ENCODE measurements at regions not wholly inside any gene's neighbourhood (a gene's known extent, or its start where the extent isn't known, plus 50 kb on each side); places are given as distances from the start of the nearest gene placed in this dataset.
A peak's percentile ranks its signal among the peaks of the same experiment; 100 is the strongest.

DNA sequence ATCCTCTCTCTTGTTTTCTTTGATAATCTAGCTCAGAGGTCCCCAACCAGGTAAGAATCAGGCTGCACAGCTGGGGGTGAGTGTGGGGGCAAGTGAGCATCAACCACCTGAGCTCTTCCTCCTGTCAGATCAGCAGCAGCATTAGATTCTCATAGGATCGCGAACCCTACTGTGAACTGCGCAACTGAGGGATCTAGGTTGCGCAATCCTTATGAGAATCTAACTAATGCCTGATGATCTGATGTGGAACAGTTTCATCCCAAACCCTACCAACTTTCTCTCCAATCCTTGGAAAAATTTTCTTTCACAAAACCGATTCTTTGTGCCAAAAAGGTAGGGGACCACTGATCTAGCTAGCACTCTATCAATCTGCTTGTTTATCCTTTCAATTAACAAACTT, 678.3 kb downstream of the CBLN2 start:
- DNase-seq = no peak

DNA sequence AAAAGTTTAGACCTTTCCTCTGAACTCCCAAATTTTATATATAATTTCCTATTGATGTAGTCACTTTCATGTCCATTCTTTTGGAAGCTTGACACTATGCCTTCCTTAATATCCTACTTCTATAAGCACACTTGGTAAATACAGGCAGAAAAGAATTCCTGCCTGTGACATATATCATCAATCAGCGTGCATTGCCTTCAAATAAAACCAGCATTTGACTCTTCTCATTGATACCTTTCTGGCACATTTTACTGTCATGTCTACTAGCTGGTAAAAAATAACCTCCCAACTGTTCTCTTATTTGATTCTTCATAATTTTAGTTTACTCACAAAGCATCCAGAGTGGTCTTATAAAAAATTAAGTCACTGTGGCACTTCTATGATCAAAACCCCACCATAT, 693.5 kb downstream of the CBLN2 start:
- DNase-seq = no peak

- DNase-seq = no peak
These were observed 694.7 kb downstream of the CBLN2 start for GRCh38 chr18:71849407-71849806.

GRCh38 chr18:71846716-71847115, 697.4 kb downstream of the CBLN2 start:
- no peak for DNase-seq

DNA sequence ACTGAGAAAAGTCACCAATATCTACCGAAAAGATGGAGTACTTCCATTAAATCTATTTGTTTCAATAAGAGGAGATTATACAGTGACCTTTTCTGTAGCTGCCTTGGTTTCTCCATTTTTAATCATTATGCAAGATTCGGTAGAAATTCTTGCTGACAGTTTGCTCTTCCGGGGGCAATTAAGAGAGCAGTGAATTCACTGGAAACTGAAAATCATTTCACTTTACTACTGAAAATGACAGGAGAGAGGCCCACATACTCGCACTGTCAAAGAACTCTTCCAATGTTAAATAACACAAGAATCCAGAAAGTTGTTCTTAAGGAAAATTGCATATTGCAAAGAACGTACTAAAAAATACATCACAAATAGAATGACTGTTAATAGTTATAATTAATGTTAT, 699.3 kb downstream of the CBLN2 start:
- no peak for DNase-seq

GRCh38 chr18:71842666-71843065, 701.5 kb downstream of the CBLN2 start:
- no peak for DNase-seq

- DNase-seq = no peak
These were observed 706.6 kb downstream of the CBLN2 start for GRCh38 chr18:71837547-71837946.

DNA sequence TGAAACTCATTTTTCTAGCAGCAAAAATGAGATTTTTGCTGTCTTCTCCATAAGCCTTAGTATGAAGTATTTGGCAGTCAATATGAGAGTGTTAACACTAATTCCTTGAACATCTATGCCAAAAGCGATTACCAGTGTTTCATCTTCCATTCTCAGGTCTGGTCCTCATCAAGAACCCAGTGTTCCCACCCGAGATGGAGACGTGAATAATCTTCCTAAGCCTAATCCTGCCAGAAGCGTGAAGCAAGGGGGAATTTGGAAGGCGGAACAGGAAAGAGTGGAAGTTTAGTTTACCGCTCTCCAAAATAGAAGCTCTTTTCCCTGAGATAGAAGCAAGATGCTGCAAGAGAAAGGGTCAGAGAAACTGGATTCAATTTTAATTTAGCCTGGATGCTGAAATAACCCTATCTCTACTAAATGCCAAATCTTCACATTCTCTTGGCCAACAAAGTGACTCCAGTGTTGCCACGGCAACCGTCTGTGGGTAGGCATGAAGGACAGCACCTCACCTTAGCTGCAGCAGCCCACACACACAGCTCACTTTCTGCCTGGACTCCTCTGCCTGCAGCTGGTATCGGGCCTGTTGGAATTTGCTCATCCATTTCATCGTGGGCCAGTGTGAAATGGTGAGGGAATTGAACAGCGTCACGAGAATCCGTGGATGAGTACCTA, 711.1 kb downstream of the CBLN2 start:
- no peak for DNase-seq

- no peak for DNase-seq
These were observed 713.1 kb downstream of the CBLN2 start for GRCh38 chr18:71831039-71831438.

DNA sequence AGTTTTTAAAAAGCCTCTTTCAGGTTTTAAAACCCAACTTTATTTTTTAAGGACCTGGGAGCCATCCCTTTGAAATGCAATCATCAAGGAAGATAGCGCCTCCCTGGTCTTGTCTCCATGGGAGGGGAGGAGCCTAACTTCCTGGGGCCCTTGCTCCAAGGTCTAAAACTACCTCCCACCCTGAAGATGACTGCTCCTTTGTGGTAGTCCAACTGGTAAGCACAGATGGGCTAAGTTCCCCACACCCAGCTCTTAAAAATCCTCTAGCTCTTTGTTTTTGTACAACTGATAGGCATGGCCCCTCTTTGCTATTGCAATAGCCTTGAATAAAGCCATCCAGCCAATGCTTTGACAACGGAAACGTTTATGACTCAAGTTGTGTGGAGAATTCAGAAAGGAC, 716.8 kb downstream of the CBLN2 start:
- DNase-seq = no peak

GRCh38 chr18:71815305-71815704, 728.8 kb downstream of the CBLN2 start:
- no peak for DNase-seq

DNA sequence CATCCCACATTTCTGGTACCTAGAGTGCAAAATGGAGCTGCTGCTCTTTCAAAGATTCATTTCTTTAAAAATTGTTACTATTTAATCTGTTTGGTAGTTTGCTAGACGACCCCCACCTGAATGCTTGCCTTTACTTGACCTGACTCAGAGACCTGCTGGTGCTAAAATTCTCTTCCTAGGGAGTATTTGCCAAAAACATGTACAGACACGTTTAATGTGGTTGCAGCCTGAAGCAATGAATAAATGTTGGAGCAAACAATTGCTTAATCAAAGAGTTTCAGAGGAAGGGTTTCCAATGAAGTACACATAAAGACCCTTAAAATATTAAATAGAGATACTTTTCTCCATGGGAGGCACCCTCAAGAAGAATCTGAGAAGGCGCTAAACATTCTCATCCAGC, 734.4 kb downstream of the CBLN2 start:
- no peak for DNase-seq

DNA sequence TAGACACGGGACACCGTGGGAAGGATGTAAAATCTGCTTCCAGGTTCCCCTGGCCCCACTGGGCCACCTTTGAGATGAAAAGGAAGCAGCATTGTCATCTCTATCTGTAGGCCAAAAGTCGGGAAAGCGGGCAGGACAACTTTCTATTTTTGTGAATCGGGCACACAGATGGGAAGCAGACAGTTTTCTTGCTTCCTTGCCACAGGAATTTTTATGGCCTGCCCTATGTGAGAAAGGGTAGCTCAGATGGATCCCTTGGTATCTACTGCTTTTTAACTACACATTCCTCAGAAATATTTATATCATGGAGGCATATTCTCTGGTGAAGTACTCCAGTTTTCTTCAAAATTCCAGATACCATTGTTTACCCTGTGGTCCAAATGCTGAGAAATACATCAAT, 735.5 kb downstream of the CBLN2 start:
- no peak for DNase-seq

DNA sequence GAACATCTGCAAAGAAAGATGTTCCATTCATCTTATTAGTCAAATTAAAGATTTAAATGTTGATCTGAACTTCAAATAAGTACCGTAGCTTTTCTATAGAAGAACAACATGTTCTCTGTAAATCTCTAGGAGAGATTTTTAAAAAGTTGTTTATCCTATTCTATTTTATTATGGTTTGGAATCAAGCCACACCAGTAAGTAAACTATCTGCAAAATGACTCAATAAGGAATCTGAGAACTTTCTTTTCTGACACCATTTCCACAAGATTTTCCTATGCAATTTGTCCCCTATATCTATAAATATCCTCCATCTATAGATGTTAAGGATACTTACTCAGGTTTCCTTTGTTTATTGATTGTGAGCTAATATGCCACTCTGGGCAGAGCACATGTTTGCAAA, 736.6 kb downstream of the CBLN2 start:
- no peak for DNase-seq

- no peak for DNase-seq
These were observed 745.0 kb downstream of the CBLN2 start for GRCh38 chr18:71798986-71799673.

GRCh38 chr18:71797554-71797953, 746.6 kb downstream of the CBLN2 start:
- no peak for DNase-seq

DNA sequence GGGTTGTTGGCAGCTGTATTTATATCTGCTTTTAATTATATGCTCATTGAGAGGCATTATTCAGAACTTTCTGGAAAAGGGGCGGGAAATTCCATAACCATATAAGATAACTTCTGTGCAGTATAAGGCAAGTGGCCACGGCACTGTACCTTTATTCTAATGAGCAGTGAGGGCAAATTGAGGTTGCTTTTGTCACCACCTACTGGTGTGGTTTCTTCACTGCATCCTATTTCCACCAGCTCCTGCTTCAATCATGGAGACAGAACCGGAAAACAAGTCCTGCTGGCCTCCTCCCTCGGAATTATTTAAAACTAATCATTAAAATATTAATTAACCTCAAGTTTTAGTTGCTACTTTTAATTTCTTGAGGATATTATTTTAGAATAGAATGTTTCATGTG, 759.4 kb downstream of the CBLN2 start:
- peak; percentile 2 for DNase-seq

GRCh38 chr18:71760541-71760940, 783.6 kb downstream of the CBLN2 start:
- DNase-seq = no peak

- no peak for DNase-seq
These were observed 789.9 kb downstream of the CBLN2 start for GRCh38 chr18:71754246-71754645.

DNA sequence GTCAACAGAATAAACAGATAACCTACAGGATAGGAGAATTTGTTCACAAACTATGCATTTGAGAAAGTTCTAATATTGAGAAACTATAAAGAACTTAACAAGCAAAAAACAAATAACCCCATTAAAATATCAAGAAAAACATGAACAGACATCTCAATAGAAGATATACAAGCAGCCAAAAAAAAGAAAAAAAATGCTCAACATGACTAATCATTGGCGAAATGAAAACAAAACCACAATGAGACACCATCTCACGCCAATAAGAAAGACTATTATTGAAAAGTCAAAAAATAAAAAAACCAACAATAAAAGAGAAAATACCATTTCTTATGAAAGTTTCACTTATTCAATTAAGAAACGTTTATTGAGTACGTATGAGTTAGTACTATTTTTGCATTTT, 800.5 kb downstream of the CBLN2 start:
- DNase-seq = no peak

DNA sequence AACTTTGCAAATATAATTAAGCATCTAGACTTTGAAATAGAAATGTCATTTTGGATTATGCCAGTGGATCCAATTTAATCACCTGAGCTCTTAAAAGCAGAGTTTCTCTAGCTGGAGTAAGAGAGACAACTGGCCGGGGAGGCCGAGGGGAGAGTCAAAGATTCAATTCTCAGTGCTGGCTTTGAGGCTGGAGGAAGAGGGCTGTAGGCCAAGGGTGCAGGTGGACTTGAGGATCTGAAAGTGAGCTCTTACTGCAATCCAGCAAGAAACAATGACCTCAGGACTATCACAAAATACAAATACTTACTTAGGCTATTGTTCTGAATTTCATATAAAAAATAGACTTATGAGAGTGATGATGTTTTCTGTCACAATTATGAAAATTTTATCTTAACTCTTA, 814.5 kb downstream of the CBLN2 start:
- DNase-seq = no peak

DNA sequence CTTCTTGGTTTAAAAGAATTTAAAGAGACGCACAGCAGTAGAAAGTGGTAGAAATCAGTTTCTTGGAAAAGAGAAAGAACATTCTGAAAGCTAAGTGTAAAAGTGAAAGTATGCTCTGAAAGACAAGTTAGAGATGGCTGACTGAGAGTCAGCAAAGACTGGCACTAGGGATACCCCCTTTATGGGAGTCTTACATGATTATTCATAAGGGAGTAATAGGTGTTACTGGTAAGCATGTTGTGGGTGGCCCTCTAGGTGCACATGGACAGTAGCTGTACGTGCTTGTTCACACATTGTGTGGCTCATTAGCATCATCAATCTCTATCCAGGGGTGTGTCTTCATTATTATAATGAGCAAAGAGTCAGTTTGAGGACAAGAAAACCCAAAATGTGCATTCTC, 816.2 kb downstream of the CBLN2 start:
- no peak for DNase-seq

GRCh38 chr18:71725256-71725655, 818.9 kb downstream of the CBLN2 start:
- DNase-seq = no peak

DNA sequence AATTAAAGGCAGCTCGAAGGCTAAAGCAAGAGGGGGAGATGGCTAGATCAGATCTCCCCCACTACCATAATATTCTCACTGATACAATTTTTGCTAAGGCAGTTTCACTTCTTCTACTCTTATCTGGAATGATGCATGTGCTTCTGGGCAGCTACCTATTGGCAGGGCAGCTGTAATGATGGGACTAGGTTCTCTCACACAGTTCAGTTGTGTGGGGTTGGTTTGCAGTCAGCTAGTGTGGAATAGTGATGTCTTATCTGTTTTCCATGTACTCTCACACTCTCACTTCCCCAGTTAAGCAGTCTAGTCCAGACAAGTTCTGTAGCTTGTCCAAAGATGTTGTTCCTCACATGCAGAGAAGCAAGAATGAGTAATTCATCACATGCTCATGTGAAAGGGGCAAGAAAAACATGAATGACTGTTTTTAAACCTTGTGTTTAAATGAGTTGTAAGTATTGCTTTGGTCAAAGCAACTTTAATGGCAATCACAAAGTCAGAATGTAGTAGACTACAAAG, 836.1 kb downstream of the CBLN2 start:
- no peak for DNase-seq

- DNase-seq = no peak
These were observed 836.7 kb downstream of the CBLN2 start for GRCh38 chr18:71707400-71707799.
